MCF 10A (cell line): ENCODE measurements at regions not wholly inside any gene's neighbourhood (a gene's known extent, or its start where the extent isn't known, plus 50 kb on each side); places are given as distances from the start of the nearest gene placed in this dataset.

Experiments used
- BruUV-seq: library from RNA; stranded (reverse); fragments of 400-500 nt; replicated peaks from 2 replicates; lab custom pipeline; 2021; lab: Mats Ljungman, UMichigan
- CTCF ChIA-PET: fragments of 300-600 bp; sonication (Branson Sonifier 250); formaldehyde crosslinking; extraction: SDS; loops from one replicate; lab custom pipeline; 2021; ENCODE audit warnings: antibody characterized with exemption, inconsistent platforms; lab: Yijun Ruan, JAX
- POLR2A ChIA-PET: fragments of 300-600, 350-650 bp; sonication (Branson Sonifier 250); formaldehyde crosslinking; extraction: SDS; loops from one replicate; lab custom pipeline; 2020; ENCODE audit warnings: antibody characterized with exemption, inconsistent platforms; lab: Yijun Ruan, JAX
- DNase-seq: peaks from one replicate; pipeline ENCODE4 v3.0.0-alpha.2; 2018; ENCODE audit not compliant: unreplicated experiment
- H3K27ac Mint-ChIP-seq: one replicate; pipeline ENCODE4 v1.8.0; 2022; ENCODE audit warnings: mild to moderate bottlenecking, low read depth, mixed read lengths; ENCODE audit not compliant: unreplicated experiment
- H3K27me3 Mint-ChIP-seq: one replicate; pipeline ENCODE4 v1.8.0; 2022; ENCODE audit warnings: mixed read lengths; ENCODE audit not compliant: insufficient read depth, unreplicated experiment
- H3K36me3 Mint-ChIP-seq: one replicate; pipeline ENCODE4 v1.8.0; 2022; ENCODE audit warnings: mild to moderate bottlenecking, moderate library complexity, mixed read lengths; ENCODE audit not compliant: insufficient read depth, unreplicated experiment
- H3K4me1 Mint-ChIP-seq: one replicate; pipeline ENCODE4 v1.8.0; 2022; ENCODE audit warnings: mixed read lengths; ENCODE audit not compliant: insufficient read depth, unreplicated experiment
- H3K4me3 Mint-ChIP-seq: one replicate; pipeline ENCODE4 v1.8.0; 2022; ENCODE audit warnings: mild to moderate bottlenecking, moderate library complexity, mixed read lengths; ENCODE audit not compliant: unreplicated experiment
- H3K9me3 Mint-ChIP-seq: one replicate; pipeline ENCODE4 v1.8.0; 2022; ENCODE audit warnings: mixed read lengths; ENCODE audit not compliant: unreplicated experiment
- CTCF ChIP-seq: fragments of 200-600 bp; IDR thresholded peaks from one replicate; pipeline ENCODE4 v1.8.0; 2022; ENCODE audit warnings: antibody characterized with exemption, mild to moderate bottlenecking; ENCODE audit not compliant: unreplicated experiment
- intact Hi-C: fragments of 100-400 bp; cut with micrococcal nuclease; formaldehyde crosslinking; loops from 2 replicates; pipeline ENCODE4 v1.14.1; 2022

- Mint-ChIP-seq H3K36me3 (no peaks in the 10 kb centered on the region), H3K27ac (no peak overlapping the region), H3K27me3 (peaks cover 100% of the 10 kb centered on the region), H3K9me3 (no peaks in the 10 kb centered on the region), H3K4me1 (no peaks in the 10 kb centered on the region), H3K4me3 (no peak overlapping the region)
- no peak for DNase-seq
- BruUV-seq = no TSS peak
- TF ChIP-seq CTCF = no peak
- ChIA-PET POLR2A (interaction anchor here (0.7 kb wide), 1 partner anchor 131 kb away, joined by 3 read pairs; no protein-coding TSS in a partner anchor), CTCF (no interaction called here)
- intact Hi-C loops = no loop called here
These were observed 586.1 kb upstream of the PSMD7 start for GRCh38 chr16:73710526-73710925.

- Mint-ChIP-seq H3K27me3 (peaks cover 100% of the 10 kb centered on the region), H3K4me3 (no peak overlapping the region), H3K9me3 (no peaks in the 10 kb centered on the region), H3K4me1 (peaks cover 4% of the 10 kb centered on the region), H3K36me3 (no peaks in the 10 kb centered on the region), H3K27ac (no peak overlapping the region)
- intact Hi-C loops = no loop called here
- CTCF ChIA-PET = interaction anchor here (0.7 to 1.1 kb wide), 3 partner anchors 17 to 489 kb away, joined by 3 to 7 read pairs (median 4); no protein-coding TSS in a partner anchor
- POLR2A ChIA-PET = no interaction called here
- no peak for DNase-seq
- BruUV-seq = no TSS peak
- TF ChIP-seq CTCF = no peak
These were observed 588.8 kb upstream of the PSMD7 start for GRCh38 chr16:73707863-73708262.

- Mint-ChIP-seq H3K27me3 (peaks cover 100% of the 10 kb centered on the region), H3K27ac (no peak overlapping the region), H3K9me3 (no peaks in the 10 kb centered on the region), H3K4me3 (no peak overlapping the region), H3K36me3 (no peaks in the 10 kb centered on the region), H3K4me1 (peaks cover 4% of the 10 kb centered on the region)
- BruUV-seq = no TSS peak
- DNase-seq = peak; percentile 48
- CTCF ChIA-PET = no interaction called here
- intact Hi-C loops = no loop called here
- POLR2A ChIA-PET = no interaction called here
- no peak for TF ChIP-seq CTCF
These were observed 592.7 kb upstream of the PSMD7 start for GRCh38 chr16:73703891-73704290.

GRCh38 chr16:73697336-73697735 is 599.3 kb upstream of the PSMD7 start:
- intact Hi-C loops = no loop called here
- Mint-ChIP-seq H3K4me1 (no peaks in the 10 kb centered on the region), H3K9me3 (no peaks in the 10 kb centered on the region), H3K27me3 (peaks cover 90% of the 10 kb centered on the region), H3K27ac (no peak overlapping the region), H3K4me3 (no peak overlapping the region), H3K36me3 (no peaks in the 10 kb centered on the region)
- DNase-seq = peak; percentile 6
- no TSS peak for BruUV-seq
- ChIA-PET CTCF (interaction anchor here (1.6 kb wide), 1 partner anchor 15 kb away, joined by 5 read pairs; no protein-coding TSS in a partner anchor), POLR2A (interaction anchor here (0.6 kb wide), 1 partner anchor 615 kb away, joined by 3 read pairs; no protein-coding TSS in a partner anchor)
- no peak for TF ChIP-seq CTCF
